Loucy (cell line): ENCODE measurements at regions not wholly inside any gene's neighbourhood (a gene's known extent, or its start where the extent isn't known, plus 50 kb on each side); places are given as distances from the start of the nearest gene placed in this dataset.

ENCODE experiments used
- H2AFZ ChIP-seq: fragments of 200-600 bp; sonication (generic); 2 replicates; pipeline ENCODE4 v1.6.0; 2016; ENCODE audit warnings: antibody characterized with exemption, mild to moderate bottlenecking, low read length, moderate library complexity
- H3F3A ChIP-seq: fragments of 200-600 bp; 2 replicates; pipeline ENCODE4 v1.6.0; 2016; ENCODE audit warnings: antibody characterized with exemption, low read depth, mild to moderate bottlenecking
- H3K27me3 ChIP-seq: fragments of 200-600 bp; sonication (generic); 2 replicates; pipeline ENCODE4 v1.6.1; 2014; ENCODE audit warnings: low read length, mild to moderate bottlenecking; ENCODE audit not compliant: insufficient read depth, poor library complexity, severe bottlenecking
- H3K36me3 ChIP-seq: fragments of 200-600 bp; sonication (generic); 2 replicates; pipeline ENCODE4 v1.6.1; 2016; ENCODE audit warnings: low read length; ENCODE audit not compliant: insufficient read depth
- H3K4me1 ChIP-seq: fragments of 200-600 bp; sonication (generic); 2 replicates; pipeline ENCODE4 v1.5.1; 2014; ENCODE audit warnings: low read length, mild to moderate bottlenecking; ENCODE audit not compliant: insufficient read depth, poor library complexity, severe bottlenecking
- H3K4me2 ChIP-seq: fragments of 200-600 bp; sonication (generic); 2 replicates; pipeline ENCODE4 v1.6.0; 2014; ENCODE audit warnings: antibody characterized with exemption, low read length, low read depth, mild to moderate bottlenecking; ENCODE audit not compliant: poor library complexity, severe bottlenecking
- H3K4me3 ChIP-seq: fragments of 200-600 bp; sonication (generic); 2 replicates; pipeline ENCODE4 v1.5.1; 2014; ENCODE audit warnings: low read length, mild to moderate bottlenecking, mixed read lengths; ENCODE audit not compliant: poor library complexity, severe bottlenecking
- H3K79me2 ChIP-seq: fragments of 200-600 bp; sonication (generic); 2 replicates; pipeline ENCODE4 v1.6.1; 2014; ENCODE audit warnings: low read length; ENCODE audit not compliant: insufficient read depth
- H3K9ac ChIP-seq: fragments of 200-600 bp; sonication (generic); 2 replicates; pipeline ENCODE4 v1.6.0; 2014; ENCODE audit warnings: mild to moderate bottlenecking, low read depth, low read length, moderate library complexity; ENCODE audit not compliant: poor library complexity, severe bottlenecking
- H3K9me2 ChIP-seq: fragments of 200-600 bp; sonication (generic); replicated peaks from 2 replicates; pipeline ENCODE4 v1.6.1; 2016; ENCODE audit warnings: low read depth, low read length, mixed read lengths
- H3K9me3 ChIP-seq: fragments of 200-600 bp; sonication (generic); 2 replicates; pipeline ENCODE4 v1.6.1; 2014; ENCODE audit warnings: mild to moderate bottlenecking, antibody characterized with exemption, low read length, low read depth; ENCODE audit not compliant: insufficient read depth
- H4K20me1 ChIP-seq: fragments of 200-600 bp; sonication (generic); 2 replicates; pipeline ENCODE4 v1.6.0; 2014; ENCODE audit warnings: antibody characterized with exemption, low read length, mild to moderate bottlenecking; ENCODE audit not compliant: insufficient read depth, poor library complexity, severe bottlenecking
- CTCF ChIP-seq: fragments of 200-600 bp; sonication (generic); conservative IDR thresholded peaks from 2 replicates; pipeline ENCODE4 v1.5.1; 2014; ENCODE audit warnings: mild to moderate bottlenecking, antibody characterized with exemption, low read length
- EZH2phosphoT487 ChIP-seq: fragments of 200-600 bp; IDR thresholded peaks from 2 replicates; pipeline ENCODE4 v1.6.1; 2018; ENCODE audit warnings: antibody characterized with exemption, mild to moderate bottlenecking, moderate library complexity, borderline replicate concordance

- Histone ChIP-seq H3K79me2 (no peaks in the 10 kb centered on the region), H3K4me2 (no peak overlapping the region), H3K9ac (no peak overlapping the region), H3K9me2 (no peaks in the 10 kb centered on the region; the same call in 1 of the 2 replicates), H3K27me3 (no peaks in the 10 kb centered on the region), H3K4me1 (no peaks in the 10 kb centered on the region), H3F3A (no peaks in the 10 kb centered on the region), H3K36me3 (no peaks in the 10 kb centered on the region), H4K20me1 (no peaks in the 10 kb centered on the region), H2AFZ (no peak overlapping the region), H3K9me3 (no peaks in the 10 kb centered on the region), H3K4me3 (no peak overlapping the region)
- TF ChIP-seq CTCF: no peak
- TF ChIP-seq EZH2phosphoT487: no peak
These were observed 458.8 kb upstream of the NRXN1 start for GRCh38 chr2:51490576-51491234.

GRCh38 chr2:51484605-51485004 is 452.7 kb upstream of the NRXN1 start:
- Histone ChIP-seq H4K20me1 (no peaks in the 10 kb centered on the region), H3K36me3 (no peaks in the 10 kb centered on the region), H3K4me2 (no peak overlapping the region), H3K9me3 (no peaks in the 10 kb centered on the region), H3K9me2 (no peaks in the 10 kb centered on the region), H2AFZ (no peak overlapping the region), H3F3A (no peaks in the 10 kb centered on the region), H3K9ac (no peak overlapping the region), H3K79me2 (no peaks in the 10 kb centered on the region), H3K4me1 (no peaks in the 10 kb centered on the region), H3K4me3 (no peak overlapping the region), H3K27me3 (no peaks in the 10 kb centered on the region)
- no peak for TF ChIP-seq EZH2phosphoT487

- no peak overlapping the region for H3K4me2 ChIP-seq
- no peaks in the 10 kb centered on the region for H4K20me1 ChIP-seq
- TF ChIP-seq CTCF (no peak), EZH2phosphoT487 (no peak)
- no peaks in the 10 kb centered on the region for H3K36me3 ChIP-seq
- H2AFZ ChIP-seq: no peak overlapping the region
- H3K9ac ChIP-seq: no peak overlapping the region
- H3K4me1 ChIP-seq: no peaks in the 10 kb centered on the region
- no peaks in the 10 kb centered on the region for H3K27me3 ChIP-seq
- H3K9me2 ChIP-seq: no peaks in the 10 kb centered on the region
- no peaks in the 10 kb centered on the region for H3K79me2 ChIP-seq
- H3F3A ChIP-seq: no peaks in the 10 kb centered on the region
- no peaks in the 10 kb centered on the region for H3K9me3 ChIP-seq
- H3K4me3 ChIP-seq: no peak overlapping the region
These were observed 451.8 kb upstream of the NRXN1 start for GRCh38 chr2:51483720-51484119.

GRCh38 chr2:51472783-51473182 is 440.9 kb upstream of the NRXN1 start:
- H3K9ac ChIP-seq: no peak overlapping the region
- no peaks in the 10 kb centered on the region for H3K4me1 ChIP-seq
- H3K79me2 ChIP-seq: no peaks in the 10 kb centered on the region
- no peaks in the 10 kb centered on the region for H3K9me3 ChIP-seq
- TF ChIP-seq EZH2phosphoT487 (no peak), CTCF (no peak)
- no peak overlapping the region for H3K4me2 ChIP-seq
- no peaks in the 10 kb centered on the region for H3K27me3 ChIP-seq
- no peaks in the 10 kb centered on the region for H4K20me1 ChIP-seq
- H3K9me2 ChIP-seq: no peaks in the 10 kb centered on the region
- H3F3A ChIP-seq: no peaks in the 10 kb centered on the region
- no peak overlapping the region for H3K4me3 ChIP-seq
- H3K36me3 ChIP-seq: no peaks in the 10 kb centered on the region
- no peak overlapping the region for H2AFZ ChIP-seq
